22Rv1 (cell line): ENCODE measurements at regions not wholly inside any gene's neighbourhood (a gene's known extent, or its start where the extent isn't known, plus 50 kb on each side); places are given as distances from the start of the nearest gene placed in this dataset.

Source experiments
- CTCF ChIP-seq: fragments of 450-650 bp; IDR thresholded peaks from 2 replicates; pipeline ENCODE4 v1.5.1; 2017; ENCODE audit warnings: mild to moderate bottlenecking
- ZFX ChIP-seq: fragments of 450-650 bp; IDR thresholded peaks from 2 replicates; pipeline ENCODE4 v1.6.1; 2017; ENCODE audit warnings: antibody characterized with exemption, borderline replicate concordance

- TF ChIP-seq CTCF (no peak), ZFX (no peak)
These were observed 725.3 kb downstream of the COL12A1 start for GRCh38 chr6:74480561-74480960.
